ENCODE measurements at regions not wholly inside any gene's neighbourhood (a gene's known extent, or its start where the extent isn't known, plus 50 kb on each side); places are given as distances from the start of the nearest gene placed in this dataset.

- TF ChIP-seq EZH2 (IDR thresholded peaks at IDR 0.05; ENCODE audit: low read length, missing control alignments) (no peak), CTCF (conservative IDR thresholded peaks at IDR 0.05 in 1 of 2, IDR thresholded peaks at IDR 0.05 in 1 of 2; ENCODE audit: low read depth in 1 of 2, low read length in 2 of 2) (no peak)
Measured at GRCh38 chr13:103908274-103908673, 842.1 kb upstream of the SLC10A2 start.
